Caco-2 (cell line): ENCODE measurements at regions not wholly inside any gene's neighbourhood (a gene's known extent, or its start where the extent isn't known, plus 50 kb on each side); places are given as distances from the start of the nearest gene placed in this dataset.

ENCODE experiments used
- BruUV-seq: library from RNA; stranded (reverse); fragments of 400-500 nt; replicated peaks from 2 replicates; lab custom pipeline; 2021; lab: Mats Ljungman, UMichigan
- CTCF ChIA-PET: fragments of 300-600 bp; sonication (Branson Sonifier 250); formaldehyde crosslinking; loops from one replicate; lab custom pipeline; 2022; ENCODE audit warnings: antibody characterized with exemption; lab: Charles Lee
- POLR2A ChIA-PET: fragments of 300-600 bp; sonication (Branson Sonifier 250); formaldehyde crosslinking; loops from one replicate; lab custom pipeline; 2022; ENCODE audit warnings: antibody characterized with exemption; lab: Charles Lee
- DNase-seq, 2 experiments: peaks; one replicate each; pipeline versions ENCODE4 v3.0.0 to v3.0.0-alpha.2; 2020 to 2022
- H3K27me3 ChIP-seq: replicated peaks from 2 replicates; pipeline ENCODE4 v1.6.0; 2011; ENCODE audit warnings: low read length; ENCODE audit not compliant: control insufficient read depth, insufficient read depth
- H3K36me3 ChIP-seq: 2 replicates; pipeline ENCODE4 v1.5.1; 2011; ENCODE audit warnings: low read length; ENCODE audit not compliant: control insufficient read depth, insufficient read depth
- H3K4me1 ChIP-seq: fragments of 250-450 bp; sonication (Bioruptor Pico); 2 replicates; pipeline ENCODE4 v1.5.1; 2020; ENCODE audit warnings: mild to moderate bottlenecking
- H3K4me3 ChIP-seq: 2 replicates; pipeline ENCODE4 v1.5.1; 2011; ENCODE audit warnings: low read depth, mild to moderate bottlenecking, control low read depth, low read length
- H3K9me3 ChIP-seq: fragments of 250-450 bp; sonication (Bioruptor Pico); 2 replicates; pipeline ENCODE4 v1.5.1; 2020; ENCODE audit warnings: mild to moderate bottlenecking, moderate library complexity
- H3K27ac Mint-ChIP-seq: one replicate; pipeline ENCODE4 v1.8.0; 2022; ENCODE audit warnings: mixed read lengths; ENCODE audit not compliant: unreplicated experiment
- H3K27me3 Mint-ChIP-seq: one replicate; pipeline ENCODE4 v1.8.0; 2022; ENCODE audit warnings: mixed read lengths; ENCODE audit not compliant: insufficient read depth, unreplicated experiment
- H3K36me3 Mint-ChIP-seq: one replicate; pipeline ENCODE4 v1.8.0; 2022; ENCODE audit warnings: mild to moderate bottlenecking, mixed read lengths; ENCODE audit not compliant: insufficient read depth, unreplicated experiment
- H3K4me1 Mint-ChIP-seq: one replicate; pipeline ENCODE4 v1.8.0; 2022; ENCODE audit warnings: low read depth, mixed read lengths; ENCODE audit not compliant: unreplicated experiment
- H3K4me3 Mint-ChIP-seq: one replicate; pipeline ENCODE4 v1.8.0; 2022; ENCODE audit warnings: mild to moderate bottlenecking, moderate library complexity, mixed read lengths; ENCODE audit not compliant: unreplicated experiment
- H3K9me3 Mint-ChIP-seq: one replicate; pipeline ENCODE4 v1.8.0; 2022; ENCODE audit warnings: mixed read lengths; ENCODE audit not compliant: unreplicated experiment
- intact Hi-C: fragments of 100-400 bp; cut with micrococcal nuclease; formaldehyde crosslinking; loops from one replicate; pipeline ENCODE4 v1.10.0; 2022; ENCODE audit not compliant: unreplicated experiment
- TF ChIP-seq, protein P1 (sequence below), 2 experiments: fragments of 200-600 bp in 1 of 2; IDR thresholded peaks; 1 replicate in 1 of 2; 2 replicates in 1 of 2; pipeline versions ENCODE4 v1.5.1 to v1.8.0; 2011 to 2022; ENCODE audit warnings: antibody characterized with exemption in 1 of 2, control low read depth in 1 of 2, inconsistent platforms in 1 of 2, low read depth in 1 of 2, low read length in 1 of 2, mild to moderate bottlenecking in 1 of 2, moderate library complexity in 1 of 2; ENCODE audit not compliant: insufficient read depth in 1 of 2, severe bottlenecking in 1 of 2, unreplicated experiment in 1 of 2

- H3K27me3 ChIP-seq, result no peaks in the 10 kb centered on the region
- no peak overlapping the region for H3K4me3 ChIP-seq
- H3K4me1 Mint-ChIP-seq, result no peaks in the 10 kb centered on the region
- BruUV-seq, result no TSS peak
- TF ChIP-seq, protein P1, sequence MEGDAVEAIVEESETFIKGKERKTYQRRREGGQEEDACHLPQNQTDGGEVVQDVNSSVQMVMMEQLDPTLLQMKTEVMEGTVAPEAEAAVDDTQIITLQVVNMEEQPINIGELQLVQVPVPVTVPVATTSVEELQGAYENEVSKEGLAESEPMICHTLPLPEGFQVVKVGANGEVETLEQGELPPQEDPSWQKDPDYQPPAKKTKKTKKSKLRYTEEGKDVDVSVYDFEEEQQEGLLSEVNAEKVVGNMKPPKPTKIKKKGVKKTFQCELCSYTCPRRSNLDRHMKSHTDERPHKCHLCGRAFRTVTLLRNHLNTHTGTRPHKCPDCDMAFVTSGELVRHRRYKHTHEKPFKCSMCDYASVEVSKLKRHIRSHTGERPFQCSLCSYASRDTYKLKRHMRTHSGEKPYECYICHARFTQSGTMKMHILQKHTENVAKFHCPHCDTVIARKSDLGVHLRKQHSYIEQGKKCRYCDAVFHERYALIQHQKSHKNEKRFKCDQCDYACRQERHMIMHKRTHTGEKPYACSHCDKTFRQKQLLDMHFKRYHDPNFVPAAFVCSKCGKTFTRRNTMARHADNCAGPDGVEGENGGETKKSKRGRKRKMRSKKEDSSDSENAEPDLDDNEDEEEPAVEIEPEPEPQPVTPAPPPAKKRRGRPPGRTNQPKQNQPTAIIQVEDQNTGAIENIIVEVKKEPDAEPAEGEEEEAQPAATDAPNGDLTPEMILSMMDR (IDR thresholded peaks at IDR 0.05; ENCODE audit: insufficient read depth in 1 of 2, low read depth in 1 of 2, low read length in 1 of 2, severe bottlenecking in 1 of 2, unreplicated experiment in 1 of 2), result no peak
- no peak for DNase-seq
- no peak overlapping the region for H3K27ac Mint-ChIP-seq
- H3K36me3 ChIP-seq, result no peaks in the 10 kb centered on the region
- no peaks in the 10 kb centered on the region for H3K9me3 ChIP-seq
- no peak overlapping the region for H3K4me3 Mint-ChIP-seq
- intact Hi-C loops, result loop anchor here (2.0 kb wide), 1 partner anchor 134 kb away; no protein-coding TSS in a partner anchor
- no peaks in the 10 kb centered on the region for H3K27me3 Mint-ChIP-seq
- H3K9me3 Mint-ChIP-seq, result no peaks in the 10 kb centered on the region
- ChIA-PET CTCF (no interaction called here), POLR2A (no interaction called here)
- H3K4me1 ChIP-seq, result no peaks in the 10 kb centered on the region
- no peaks in the 10 kb centered on the region for H3K36me3 Mint-ChIP-seq
These were observed 81.7 kb upstream of the GPM6B start for GRCh38 chrX:13898603-13899002.

DNA sequence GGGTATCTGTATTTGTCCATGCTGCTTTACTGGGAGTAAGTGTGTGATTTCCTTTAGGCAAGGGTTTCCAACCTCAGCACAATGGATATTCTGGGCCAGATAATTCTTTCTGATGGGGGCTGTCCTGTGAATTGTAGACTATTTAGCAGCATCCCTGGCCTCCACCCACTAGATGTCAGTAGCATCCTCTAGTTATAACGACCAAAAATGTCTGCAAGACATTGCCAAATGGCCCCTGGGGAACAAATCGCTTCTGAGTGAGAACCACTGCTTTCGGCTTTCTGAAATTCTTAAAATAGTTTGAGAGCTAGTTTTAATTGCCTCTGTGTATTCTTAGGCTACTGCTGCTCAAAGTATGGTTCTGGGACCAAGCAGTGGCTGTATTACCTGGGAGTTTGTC is 81.2 kb upstream of the GPM6B start:
- H3K9me3 Mint-ChIP-seq, result no peaks in the 10 kb centered on the region
- no TSS peak for BruUV-seq
- TF ChIP-seq, protein P1 (IDR thresholded peaks at IDR 0.05; ENCODE audit: insufficient read depth in 1 of 2, low read depth in 1 of 2, low read length in 1 of 2, severe bottlenecking in 1 of 2, unreplicated experiment in 1 of 2), result peak in 1 of 2 experiments; percentile 26
- intact Hi-C loops, result loop anchor here (2.0 kb wide), 1 partner anchor 135 kb away; no protein-coding TSS in a partner anchor
- H3K9me3 ChIP-seq, result no peaks in the 10 kb centered on the region
- no peak overlapping the region for H3K4me3 ChIP-seq
- H3K4me1 Mint-ChIP-seq, result no peaks in the 10 kb centered on the region
- no peaks in the 10 kb centered on the region for H3K4me1 ChIP-seq
- H3K36me3 Mint-ChIP-seq, result no peaks in the 10 kb centered on the region
- POLR2A ChIA-PET, result no interaction called here
- CTCF ChIA-PET, result no interaction called here
- peak in 1 of 2 experiments; percentile 15 for DNase-seq
- H3K27ac Mint-ChIP-seq, result no peak overlapping the region
- no peaks in the 10 kb centered on the region for H3K27me3 ChIP-seq
- H3K27me3 Mint-ChIP-seq, result no peaks in the 10 kb centered on the region
- no peaks in the 10 kb centered on the region for H3K36me3 ChIP-seq
- H3K4me3 Mint-ChIP-seq, result no peak overlapping the region

DNA sequence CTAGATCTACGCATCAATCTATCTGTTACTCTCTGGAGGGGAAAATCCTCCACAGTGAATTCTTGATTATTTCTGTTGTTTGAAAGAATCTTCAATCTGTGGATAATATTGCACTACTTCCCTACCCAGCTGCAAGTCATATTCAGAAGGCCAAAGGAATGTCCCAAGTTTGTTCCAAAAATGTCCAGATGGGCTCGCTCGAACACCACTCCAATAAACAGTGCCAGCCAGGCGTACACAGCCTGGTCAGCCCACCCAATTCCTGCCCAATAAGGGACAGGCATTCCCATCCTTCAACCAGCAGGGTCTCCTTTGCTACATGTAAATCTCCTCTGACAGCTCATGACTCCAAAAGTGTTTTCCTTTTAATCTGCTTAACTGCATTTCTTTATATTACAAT is 80.7 kb upstream of the GPM6B start:
- H3K4me1 ChIP-seq, result no peaks in the 10 kb centered on the region
- Mint-ChIP-seq H3K9me3 (no peaks in the 10 kb centered on the region), H3K36me3 (no peaks in the 10 kb centered on the region), H3K4me3 (no peak overlapping the region), H3K4me1 (no peaks in the 10 kb centered on the region), H3K27ac (no peak overlapping the region), H3K27me3 (no peaks in the 10 kb centered on the region)
- DNase-seq, result no peak
- H3K9me3 ChIP-seq, result no peaks in the 10 kb centered on the region
- ChIA-PET CTCF (no interaction called here), POLR2A (no interaction called here)
- no peaks in the 10 kb centered on the region for H3K27me3 ChIP-seq
- no TSS peak for BruUV-seq
- TF ChIP-seq, protein P1 (IDR thresholded peaks at IDR 0.05; ENCODE audit: insufficient read depth in 1 of 2, low read depth in 1 of 2, low read length in 1 of 2, severe bottlenecking in 1 of 2, unreplicated experiment in 1 of 2), result no peak
- H3K36me3 ChIP-seq, result no peaks in the 10 kb centered on the region
- intact Hi-C loops, result no loop called here
- no peak overlapping the region for H3K4me3 ChIP-seq
